ENCODE measurements at regions not wholly inside any gene's neighbourhood (a gene's known extent, or its start where the extent isn't known, plus 50 kb on each side); places are given as distances from the start of the nearest gene placed in this dataset.

GRCh38 chr4:56184214-56184613 lies 203.1 kb downstream of the AASDH start:
- POLR2A ChIA-PET, result interaction anchor here (0.7 to 1.0 kb wide), 2 partner anchors 53 to 518 kb away, joined by 3 read pairs; no protein-coding TSS in a partner anchor
- H3K27me3 Mint-ChIP-seq (ENCODE audit: insufficient read depth, unreplicated experiment), result no peaks in the 10 kb centered on the region
- CTCF ChIA-PET, result interaction anchor here (0.6 to 1.1 kb wide), 3 partner anchors 9 to 159 kb away, joined by 3 read pairs; no protein-coding TSS in a partner anchor

GRCh38 chr4:56183344-56183959 lies 203.8 kb downstream of the AASDH start:
- Mint-ChIP-seq H3K27me3 (ENCODE audit: insufficient read depth, unreplicated experiment) (no peaks in the 10 kb centered on the region), H3K36me3 (ENCODE audit: insufficient read depth, unreplicated experiment) (no peaks in the 10 kb centered on the region), H3K9me3 (ENCODE audit: unreplicated experiment) (no peaks in the 10 kb centered on the region), H3K4me3 (ENCODE audit: unreplicated experiment) (no peak overlapping the region), H3K4me1 (ENCODE audit: insufficient read depth, unreplicated experiment) (peaks cover 12% of the 10 kb centered on the region), H3K27ac (ENCODE audit: low read depth, unreplicated experiment) (no peak overlapping the region)
- ChIA-PET POLR2A (interaction anchor here (0.7 to 1.0 kb wide), 2 partner anchors 52 to 518 kb away, joined by 3 read pairs; no protein-coding TSS in a partner anchor), CTCF (interaction anchor here (0.6 to 1.1 kb wide), 3 partner anchors 10 to 158 kb away, joined by 3 read pairs; no protein-coding TSS in a partner anchor)
- intact Hi-C loops (cut with micrococcal nuclease), result no loop called here
- no peak for TF ChIP-seq CTCF (IDR thresholded peaks at IDR 0.05; ENCODE audit: unreplicated experiment)
- no TSS peak for BruUV-seq (replicated peaks)
- DNase-seq (ENCODE audit: unreplicated experiment), result no peak

More at GRCh38 chr4:56184214-56184613, 203.1 kb downstream of the AASDH start:
- no peak overlapping the region for H3K4me3 Mint-ChIP-seq (ENCODE audit: unreplicated experiment)
- peaks cover 12% of the 10 kb centered on the region for H3K4me1 Mint-ChIP-seq (ENCODE audit: insufficient read depth, unreplicated experiment)
- no peak for TF ChIP-seq CTCF (IDR thresholded peaks at IDR 0.05; ENCODE audit: unreplicated experiment)
- H3K36me3 Mint-ChIP-seq (ENCODE audit: insufficient read depth, unreplicated experiment), result no peaks in the 10 kb centered on the region
- H3K27ac Mint-ChIP-seq (ENCODE audit: low read depth, unreplicated experiment), result no peak overlapping the region
- H3K9me3 Mint-ChIP-seq (ENCODE audit: unreplicated experiment), result no peaks in the 10 kb centered on the region
- DNase-seq (ENCODE audit: unreplicated experiment), result no peak
- no TSS peak for BruUV-seq (replicated peaks)
- intact Hi-C loops (cut with micrococcal nuclease), result no loop called here

- Mint-ChIP-seq H3K36me3 (ENCODE audit: insufficient read depth, unreplicated experiment) (no peaks in the 10 kb centered on the region), H3K27ac (ENCODE audit: low read depth, unreplicated experiment) (no peak overlapping the region), H3K9me3 (ENCODE audit: unreplicated experiment) (peaks cover under 1% of the 10 kb centered on the region), H3K4me1 (ENCODE audit: insufficient read depth, unreplicated experiment) (peaks cover 12% of the 10 kb centered on the region), H3K4me3 (ENCODE audit: unreplicated experiment) (no peak overlapping the region), H3K27me3 (ENCODE audit: insufficient read depth, unreplicated experiment) (no peaks in the 10 kb centered on the region)
- intact Hi-C loops (cut with micrococcal nuclease), result no loop called here
- ChIA-PET CTCF (no interaction called here), POLR2A (no interaction called here)
- no peak for DNase-seq (ENCODE audit: unreplicated experiment)
- no TSS peak for BruUV-seq (replicated peaks)
- TF ChIP-seq CTCF (IDR thresholded peaks at IDR 0.05; ENCODE audit: unreplicated experiment), result no peak
These were observed 204.9 kb downstream of the AASDH start for GRCh38 chr4:56182356-56182755.

- TF ChIP-seq CTCF (IDR thresholded peaks at IDR 0.05; ENCODE audit: unreplicated experiment), result no peak
- ChIA-PET POLR2A (no interaction called here), CTCF (interaction anchor here (0.8 kb wide), 1 partner anchor 78 kb away, joined by 4 read pairs; no protein-coding TSS in a partner anchor)
- no TSS peak for BruUV-seq (replicated peaks)
- Mint-ChIP-seq H3K4me1 (ENCODE audit: insufficient read depth, unreplicated experiment) (peaks cover 12% of the 10 kb centered on the region), H3K4me3 (ENCODE audit: unreplicated experiment) (no peak overlapping the region), H3K36me3 (ENCODE audit: insufficient read depth, unreplicated experiment) (no peaks in the 10 kb centered on the region), H3K9me3 (ENCODE audit: unreplicated experiment) (peaks cover 7% of the 10 kb centered on the region), H3K27ac (ENCODE audit: low read depth, unreplicated experiment) (peak overlapping the region; percentile 3), H3K27me3 (ENCODE audit: insufficient read depth, unreplicated experiment) (no peaks in the 10 kb centered on the region)
- intact Hi-C loops (cut with micrococcal nuclease), result no loop called here
- DNase-seq (ENCODE audit: unreplicated experiment), result peak; percentile 52
These were observed 205.9 kb downstream of the AASDH start for GRCh38 chr4:56181140-56181953.
